ENCODE measurements at regions not wholly inside any gene's neighbourhood (a gene's known extent, or its start where the extent isn't known, plus 50 kb on each side); places are given as distances from the start of the nearest gene placed in this dataset.

DNA sequence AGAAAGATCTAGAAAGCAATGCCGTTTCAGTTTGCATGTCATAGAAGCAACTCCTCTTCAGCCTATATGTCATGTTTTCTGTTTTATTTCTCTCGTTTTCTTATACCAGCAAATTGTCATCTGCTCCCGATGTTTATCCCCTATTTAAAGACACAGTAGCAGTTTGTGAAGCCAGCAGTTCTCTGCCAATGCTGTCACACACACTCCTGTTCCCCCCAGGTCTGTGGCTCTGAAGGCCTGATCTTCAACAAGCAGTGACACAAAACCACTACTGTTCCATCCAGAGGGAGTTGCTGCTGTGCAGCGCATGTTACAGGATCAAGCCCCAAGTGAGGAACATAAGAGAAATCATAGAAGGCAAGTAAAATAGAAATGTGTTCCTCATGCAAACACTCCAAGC is 364.1 kb upstream of the SLC30A5 start:
- TF ChIP-seq, protein P1, sequence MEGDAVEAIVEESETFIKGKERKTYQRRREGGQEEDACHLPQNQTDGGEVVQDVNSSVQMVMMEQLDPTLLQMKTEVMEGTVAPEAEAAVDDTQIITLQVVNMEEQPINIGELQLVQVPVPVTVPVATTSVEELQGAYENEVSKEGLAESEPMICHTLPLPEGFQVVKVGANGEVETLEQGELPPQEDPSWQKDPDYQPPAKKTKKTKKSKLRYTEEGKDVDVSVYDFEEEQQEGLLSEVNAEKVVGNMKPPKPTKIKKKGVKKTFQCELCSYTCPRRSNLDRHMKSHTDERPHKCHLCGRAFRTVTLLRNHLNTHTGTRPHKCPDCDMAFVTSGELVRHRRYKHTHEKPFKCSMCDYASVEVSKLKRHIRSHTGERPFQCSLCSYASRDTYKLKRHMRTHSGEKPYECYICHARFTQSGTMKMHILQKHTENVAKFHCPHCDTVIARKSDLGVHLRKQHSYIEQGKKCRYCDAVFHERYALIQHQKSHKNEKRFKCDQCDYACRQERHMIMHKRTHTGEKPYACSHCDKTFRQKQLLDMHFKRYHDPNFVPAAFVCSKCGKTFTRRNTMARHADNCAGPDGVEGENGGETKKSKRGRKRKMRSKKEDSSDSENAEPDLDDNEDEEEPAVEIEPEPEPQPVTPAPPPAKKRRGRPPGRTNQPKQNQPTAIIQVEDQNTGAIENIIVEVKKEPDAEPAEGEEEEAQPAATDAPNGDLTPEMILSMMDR (conservative IDR thresholded peaks at IDR 0.05; ENCODE audit: control insufficient read depth, insufficient read depth, low read depth, low read length), result no peak
- no peak for DNase-seq (ENCODE audit: low read depth)
- no peak overlapping the region for H3K4me3 ChIP-seq (ENCODE audit: control insufficient read depth, low read depth, low read length)

DNA sequence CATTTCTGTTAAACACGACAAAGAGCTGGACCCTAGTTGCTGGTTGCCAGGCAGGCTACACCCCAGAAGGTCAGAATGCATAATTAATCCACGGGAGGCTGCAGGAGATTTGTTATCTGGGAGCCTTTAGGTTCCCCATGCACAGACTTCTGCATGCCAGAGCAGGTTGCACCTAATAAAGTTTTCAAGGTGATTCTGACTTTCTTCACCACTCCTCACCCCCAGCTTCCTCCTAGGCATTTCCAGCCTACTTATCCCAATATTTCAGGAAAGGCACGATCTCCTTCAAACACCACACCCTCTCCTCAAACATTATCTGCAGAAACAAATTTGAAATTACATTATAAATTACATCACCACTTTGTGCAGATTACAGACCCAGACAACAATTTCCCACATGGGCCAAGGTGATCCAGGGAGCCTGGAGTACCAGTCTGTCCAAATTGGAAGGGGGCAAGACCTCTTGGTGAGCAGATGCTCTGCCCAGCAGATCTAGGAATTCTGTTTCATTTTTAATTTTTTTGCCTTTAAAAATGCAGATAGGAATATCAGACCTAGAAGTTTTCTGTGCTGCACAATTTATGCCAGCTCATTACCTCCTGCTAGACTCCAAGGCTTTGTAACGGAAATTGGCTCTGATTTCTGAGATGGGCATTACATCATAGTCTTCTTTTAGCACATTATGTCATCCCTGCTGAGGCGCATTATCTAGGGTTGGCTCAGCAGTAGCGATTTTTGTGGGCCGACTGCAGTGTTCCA is 363.4 kb upstream of the SLC30A5 start:
- TF ChIP-seq, protein P1 (conservative IDR thresholded peaks at IDR 0.05; ENCODE audit: control insufficient read depth, insufficient read depth, low read depth, low read length), result no peak
- peak; percentile 79 for DNase-seq (ENCODE audit: low read depth)

DNA sequence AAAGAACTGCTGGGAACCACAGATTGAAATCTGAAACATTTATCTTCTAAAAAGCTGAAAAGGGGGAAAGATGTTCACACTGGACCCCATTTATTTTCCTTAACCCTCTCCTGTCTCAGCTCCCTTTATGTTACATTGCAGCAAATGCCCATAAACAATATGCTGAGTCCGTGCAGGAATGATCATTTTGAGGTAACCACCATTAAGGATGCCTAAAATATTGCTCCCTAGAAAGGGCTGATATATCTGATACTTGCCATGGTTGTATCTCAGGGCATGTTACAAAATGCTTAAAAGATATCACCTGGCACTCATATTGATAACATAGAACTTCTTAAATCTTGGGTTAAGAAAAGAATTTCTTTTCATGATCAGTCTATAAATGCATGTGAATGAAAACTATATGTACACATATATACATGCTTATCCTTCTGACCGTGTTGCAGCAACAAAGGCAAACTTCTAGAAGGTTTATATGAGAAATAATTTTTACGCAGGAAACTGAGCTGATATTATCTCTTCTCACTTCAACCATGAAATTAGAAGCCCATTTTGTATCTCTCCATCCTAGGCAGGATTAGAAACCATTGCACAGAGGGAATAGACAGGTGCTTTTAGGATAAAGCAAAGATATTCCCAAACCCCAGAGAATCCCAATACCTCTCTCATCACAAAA is 362.7 kb upstream of the SLC30A5 start:
- H3K4me3 ChIP-seq (ENCODE audit: control insufficient read depth, low read depth, low read length), result no peak overlapping the region
- TF ChIP-seq, protein P1 (conservative IDR thresholded peaks at IDR 0.05; ENCODE audit: control insufficient read depth, insufficient read depth, low read depth, low read length), result no peak
- DNase-seq (ENCODE audit: low read depth), result no peak

More for the DNA sequence above, 363.4 kb upstream of the SLC30A5 start:
- no peak overlapping the region for H3K4me3 ChIP-seq (ENCODE audit: control insufficient read depth, low read depth, low read length)

DNA sequence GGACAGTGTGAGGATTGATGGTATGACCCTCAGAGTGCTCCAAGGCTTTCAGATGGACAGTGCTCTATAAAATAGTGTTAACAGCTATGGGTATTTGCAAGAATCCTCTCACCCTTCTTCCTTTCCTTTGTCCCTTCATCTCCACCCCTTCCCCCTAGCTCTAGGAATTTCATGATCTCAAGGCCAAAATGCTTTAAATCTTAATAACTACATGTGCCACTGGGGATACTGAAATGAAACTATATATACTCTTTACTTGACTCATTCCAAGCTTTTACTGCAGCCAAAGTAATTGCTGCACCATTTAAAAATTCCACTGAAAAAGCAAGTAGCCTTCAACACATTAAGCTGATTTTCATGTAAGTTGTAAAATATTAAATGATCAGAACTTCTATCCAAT is 361.6 kb upstream of the SLC30A5 start:
- no peak overlapping the region for H3K4me3 ChIP-seq (ENCODE audit: control insufficient read depth, low read depth, low read length)
- TF ChIP-seq, protein P1 (conservative IDR thresholded peaks at IDR 0.05; ENCODE audit: control insufficient read depth, insufficient read depth, low read depth, low read length), result no peak

DNA sequence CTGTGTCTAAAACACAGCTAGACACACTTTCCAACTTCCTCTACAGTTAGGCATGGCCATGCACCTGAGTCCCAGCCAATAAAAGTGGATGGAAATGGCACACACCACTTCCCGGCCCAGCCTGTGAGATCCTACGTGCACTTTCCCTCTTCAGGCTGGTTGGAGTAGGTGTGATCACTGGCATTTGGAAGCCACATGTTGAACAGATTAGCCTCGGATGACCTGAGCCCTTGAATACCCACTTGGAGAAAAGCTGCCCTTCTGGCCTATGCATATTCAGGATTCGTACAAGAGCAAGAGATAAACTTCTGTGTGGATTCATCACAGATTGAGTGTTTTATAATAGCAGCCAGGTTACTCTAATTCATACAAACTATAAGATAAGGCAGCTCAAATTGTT is 359.0 kb upstream of the SLC30A5 start:
- no peak overlapping the region for H3K4me3 ChIP-seq (ENCODE audit: control insufficient read depth, low read depth, low read length)
- TF ChIP-seq, protein P1 (conservative IDR thresholded peaks at IDR 0.05; ENCODE audit: control insufficient read depth, insufficient read depth, low read depth, low read length), result no peak
- no peak for DNase-seq (ENCODE audit: low read depth)

More for the DNA sequence above, 361.6 kb upstream of the SLC30A5 start:
- no peak for DNase-seq (ENCODE audit: low read depth)

DNA sequence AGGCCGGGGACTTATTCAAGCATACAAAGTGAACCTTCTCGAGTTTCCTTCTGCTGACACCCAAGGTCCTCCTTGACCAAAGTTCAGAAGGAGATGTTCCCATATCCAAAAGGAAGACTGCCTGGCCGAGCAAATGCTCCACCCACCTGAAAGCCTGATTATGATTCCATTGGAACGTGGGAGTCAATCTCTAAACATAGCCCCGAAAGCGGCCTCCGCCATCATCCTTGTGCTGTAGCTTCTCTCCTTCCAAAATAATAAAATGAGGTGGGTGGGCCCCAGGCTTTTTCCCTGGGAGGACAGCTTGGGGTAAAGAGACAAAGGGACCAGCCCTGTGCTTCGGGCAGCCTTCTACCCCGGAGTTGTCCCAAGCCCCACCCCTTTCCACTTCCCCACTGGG is 355.6 kb upstream of the SLC30A5 start:
- no peak for DNase-seq (ENCODE audit: low read depth)
- TF ChIP-seq, protein P1 (conservative IDR thresholded peaks at IDR 0.05; ENCODE audit: control insufficient read depth, insufficient read depth, low read depth, low read length), result no peak
- no peak overlapping the region for H3K4me3 ChIP-seq (ENCODE audit: control insufficient read depth, low read depth, low read length)
